ENCODE measurements at regions not wholly inside any gene's neighbourhood (a gene's known extent, or its start where the extent isn't known, plus 50 kb on each side); places are given as distances from the start of the nearest gene placed in this dataset.

- no peaks in the 10 kb centered on the region for H3K36me3 ChIP-seq
- no peaks in the 10 kb centered on the region for H3K27me3 ChIP-seq
- H3K4me1 ChIP-seq (ENCODE audit: low read depth): no peaks in the 10 kb centered on the region
- H3K27ac ChIP-seq: no peak overlapping the region
- no peak overlapping the region for H3K4me3 ChIP-seq
- no peak for TF ChIP-seq CTCF (IDR thresholded peaks at IDR 0.05; ENCODE audit: low read depth, low read length)
- DNase-seq (ENCODE audit: low read depth in 1 of 2, low spot score in 1 of 2): no peak
- no peaks in the 10 kb centered on the region for H3K9me3 ChIP-seq (ENCODE audit: low read depth)
Observed at GRCh38 chr10:120138689-120139088, 246.2 kb downstream of the SEC23IP start.

- Histone ChIP-seq H3K36me3 (no peaks in the 10 kb centered on the region), H3K27ac (no peak overlapping the region), H3K4me3 (no peak overlapping the region), H3K27me3 (no peaks in the 10 kb centered on the region), H3K9me3 (ENCODE audit: low read depth) (no peaks in the 10 kb centered on the region), H3K4me1 (ENCODE audit: low read depth) (no peaks in the 10 kb centered on the region)
- TF ChIP-seq CTCF (IDR thresholded peaks at IDR 0.05; ENCODE audit: low read depth, low read length): no peak
- DNase-seq (ENCODE audit: low read depth in 1 of 2, low spot score in 1 of 2): no peak
Observed at GRCh38 chr10:120145107-120145506, 252.6 kb downstream of the SEC23IP start.

- Histone ChIP-seq H3K27me3 (no peaks in the 10 kb centered on the region), H3K4me3 (no peak overlapping the region), H3K27ac (no peak overlapping the region), H3K4me1 (ENCODE audit: low read depth) (no peaks in the 10 kb centered on the region), H3K9me3 (ENCODE audit: low read depth) (no peaks in the 10 kb centered on the region), H3K36me3 (no peaks in the 10 kb centered on the region)
- TF ChIP-seq CTCF (IDR thresholded peaks at IDR 0.05; ENCODE audit: low read depth, low read length): no peak
- DNase-seq (ENCODE audit: low read depth in 1 of 2, low spot score in 1 of 2): no peak
Observed at GRCh38 chr10:120156614-120157274, 264.2 kb downstream of the SEC23IP start.

GRCh38 chr10:120161111-120161510, 268.6 kb downstream of the SEC23IP start:
- no peak for DNase-seq (ENCODE audit: low read depth in 1 of 2, low spot score in 1 of 2)
- no peaks in the 10 kb centered on the region for H3K36me3 ChIP-seq
- no peak for TF ChIP-seq CTCF (IDR thresholded peaks at IDR 0.05; ENCODE audit: low read depth, low read length)
- no peaks in the 10 kb centered on the region for H3K4me1 ChIP-seq (ENCODE audit: low read depth)
- no peaks in the 10 kb centered on the region for H3K9me3 ChIP-seq (ENCODE audit: low read depth)
- no peak overlapping the region for H3K27ac ChIP-seq
- H3K4me3 ChIP-seq: no peak overlapping the region
- H3K27me3 ChIP-seq: no peaks in the 10 kb centered on the region

- DNase-seq (ENCODE audit: low read depth in 1 of 2, low spot score in 1 of 2): no peak
- no peaks in the 10 kb centered on the region for H3K27me3 ChIP-seq
Observed at GRCh38 chr10:120162471-120162870, 269.9 kb downstream of the SEC23IP start.

More at GRCh38 chr10:120162471-120162870, 269.9 kb downstream of the SEC23IP start:
- H3K27ac ChIP-seq: no peak overlapping the region
- H3K4me1 ChIP-seq (ENCODE audit: low read depth): no peaks in the 10 kb centered on the region
- no peak overlapping the region for H3K4me3 ChIP-seq
- TF ChIP-seq CTCF (IDR thresholded peaks at IDR 0.05; ENCODE audit: low read depth, low read length): no peak
- no peaks in the 10 kb centered on the region for H3K9me3 ChIP-seq (ENCODE audit: low read depth)
- no peaks in the 10 kb centered on the region for H3K36me3 ChIP-seq

Measured in cardiac muscle cell (in vitro differentiated cells and primary cell).